ENCODE measurements at regions not wholly inside any gene's neighbourhood (a gene's known extent, or its start where the extent isn't known, plus 50 kb on each side); places are given as distances from the start of the nearest gene placed in this dataset.

DNA sequence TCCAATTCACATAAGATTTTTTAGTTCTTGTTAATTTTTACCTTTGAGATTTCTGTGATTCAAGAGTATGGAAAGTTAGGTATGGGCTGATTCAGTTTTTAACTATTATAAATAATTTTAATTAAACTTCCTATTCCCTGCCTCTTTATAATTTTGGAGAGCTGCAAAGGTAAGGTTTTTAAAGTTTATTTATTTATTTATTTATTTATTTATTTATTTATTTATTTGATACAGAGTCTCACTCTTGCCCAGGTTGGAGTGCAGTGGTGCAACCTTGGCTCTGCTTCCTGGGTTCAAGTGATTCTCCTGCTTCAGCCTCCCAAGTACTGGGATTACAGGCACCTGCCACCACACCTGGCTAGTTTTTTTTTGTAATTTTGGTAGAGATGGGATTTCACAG, 215.5 kb upstream of the FIGN start:
- TF ChIP-seq CTCF (IDR thresholded peaks at IDR 0.05) (no peak), POLR2A (IDR thresholded peaks at IDR 0.05) (no peak)

Data from testis (tissue), 2 donors.